SK-N-SH (cell line): ENCODE measurements at regions not wholly inside any gene's neighbourhood (a gene's known extent, or its start where the extent isn't known, plus 50 kb on each side); places are given as distances from the start of the nearest gene placed in this dataset.

Experiments
- CTCF ChIA-PET: fragments of 300-600, 350-600 bp; formaldehyde crosslinking; extraction: SDS; loops from one replicate; lab custom pipeline; 2021; lab: Yijun Ruan, JAX
- POLR2A ChIA-PET: fragments of 350-600 bp; sonication (Branson Sonifier 250); formaldehyde crosslinking; extraction: SDS; loops from one replicate; lab custom pipeline; 2020; ENCODE audit warnings: antibody characterized with exemption, inconsistent platforms; lab: Yijun Ruan, JAX
- DNase-seq: peaks from one replicate; pipeline ENCODE4 v3.0.0; 2012
- H2AFZ ChIP-seq: fragments of 200-600 bp; sonication (generic); 2 replicates; pipeline ENCODE4 v1.8.1; 2016; ENCODE audit warnings: antibody characterized with exemption, mild to moderate bottlenecking, low read depth
- H3F3A ChIP-seq: fragments of 200-600 bp; sonication (generic); replicated peaks from 2 replicates; pipeline ENCODE3; 2016; ENCODE audit warnings: antibody characterized with exemption, mild to moderate bottlenecking; ENCODE audit not compliant: insufficient read depth
- H3K27ac ChIP-seq, 2 experiments: fragments of 200-500 bp in 1 of 2; fragments of 200-600 bp in 1 of 2; sonication (Bioruptor generic) in 1 of 2; sonication (generic), shearing (Covaris generic) in 1 of 2; 2 replicates each; pipeline versions ENCODE4 v1.5.1 to v1.6.1; 2014 to 2016; ENCODE audit warnings: low read depth in 2 of 2, inconsistent platforms in 1 of 2, low read length in 1 of 2, mild to moderate bottlenecking in 1 of 2, mixed read lengths in 1 of 2
- H3K27me3 ChIP-seq: fragments of 200-600 bp; sonication (generic), shearing (Covaris generic); 2 replicates; pipeline ENCODE4 v1.6.1; 2016; ENCODE audit warnings: mixed run types; ENCODE audit not compliant: insufficient read depth
- H3K36me3 ChIP-seq, 2 experiments: fragments of 200-500 bp in 1 of 2; fragments of 200-600 bp in 1 of 2; sonication (Bioruptor generic) in 1 of 2; sonication (generic) in 1 of 2; replicated peaks in 1 of 2; 2 replicates each; pipeline versions ENCODE3 to v1.5.1; 2014 to 2016; ENCODE audit warnings: low read length in 1 of 2, mild to moderate bottlenecking in 1 of 2; ENCODE audit not compliant: insufficient read depth in 2 of 2, control insufficient read depth in 1 of 2
- H3K4me1 ChIP-seq, 2 experiments: fragments of 200-500 bp in 1 of 2; fragments of 200-600 bp in 1 of 2; sonication (Bioruptor generic) in 1 of 2; sonication (generic), shearing (Covaris generic) in 1 of 2; 2 replicates each; pipeline versions ENCODE4 v1.5.1 to v1.6.1; 2014 to 2016; ENCODE audit warnings: low read depth in 1 of 2, low read length in 1 of 2, mixed run types in 1 of 2; ENCODE audit not compliant: insufficient read depth in 2 of 2, control insufficient read depth in 1 of 2
- H3K4me2 ChIP-seq: fragments of 200-600 bp; sonication (generic), shearing (Covaris generic); 2 replicates; pipeline ENCODE4 v1.6.1; 2017; ENCODE audit warnings: mixed run types
- H3K4me3 ChIP-seq, 2 experiments: fragments of 200-500 bp in 1 of 2; fragments of 200-600 bp in 1 of 2; sonication (Bioruptor generic) in 1 of 2; sonication (generic), shearing (Covaris generic) in 1 of 2; 2 replicates each; pipeline versions ENCODE4 v1.5.1 to v1.8.1; 2014 to 2016; ENCODE audit warnings: low read depth in 2 of 2, inconsistent platforms in 1 of 2, low read length in 1 of 2, mild to moderate bottlenecking in 1 of 2, mixed read lengths in 1 of 2, moderate library complexity in 1 of 2
- H3K79me2 ChIP-seq: fragments of 200-600 bp; sonication (generic); 2 replicates; pipeline ENCODE4 v1.8.1; 2017; ENCODE audit warnings: mild to moderate bottlenecking; ENCODE audit not compliant: insufficient read depth
- H3K9ac ChIP-seq: fragments of 200-600 bp; sonication (generic); 2 replicates; pipeline ENCODE4 v1.6.1; 2017; ENCODE audit warnings: mixed run types
- H3K9me2 ChIP-seq: fragments of 200-600 bp; sonication (generic); 2 replicates; pipeline ENCODE4 v1.6.1; 2017; ENCODE audit warnings: mixed run types
- H3K9me3 ChIP-seq: fragments of 200-600 bp; sonication (generic); 2 replicates; pipeline ENCODE4 v1.6.1; 2017; ENCODE audit warnings: mixed run types, mild to moderate bottlenecking, moderate library complexity
- H4K20me1 ChIP-seq: fragments of 200-600 bp; sonication (generic); 2 replicates; pipeline ENCODE4 v1.6.1; 2017; ENCODE audit warnings: mild to moderate bottlenecking, mixed run types; ENCODE audit not compliant: insufficient read depth
- CHD2 ChIP-seq: fragments of 150-350 bp; IDR thresholded peaks from 2 replicates; pipeline ENCODE4 v1.6.1; 2018; ENCODE audit warnings: low read length; ENCODE audit not compliant: partially characterized antibody
- ELF1 ChIP-seq: IDR thresholded peaks from 2 replicates; pipeline ENCODE4 v1.4.0; 2012
- EP300 ChIP-seq, 2 experiments: IDR thresholded peaks; 2 replicates each; pipeline versions ENCODE4 v1.4.0 to v1.6.1; 2012; ENCODE audit warnings: borderline replicate concordance in 1 of 2, low read depth in 1 of 2, low read length in 1 of 2
- EZH2phosphoT487 ChIP-seq: fragments of 200-600 bp; sonication (generic); IDR thresholded peaks from 2 replicates; pipeline ENCODE4 v1.6.1; 2017; ENCODE audit warnings: low read depth, mixed run types, mild to moderate bottlenecking, antibody characterized with exemption, moderate library complexity, borderline replicate concordance
- FOXJ3 ChIP-seq: sonication (generic); formaldehyde crosslinking; IDR thresholded peaks from 2 replicates; pipeline ENCODE4 v1.5.1; 2020; ENCODE audit warnings: mild to moderate bottlenecking, missing genetic modification reagents
- GABPA ChIP-seq: IDR thresholded peaks from 2 replicates; pipeline ENCODE4 v1.4.0; 2012; ENCODE audit warnings: low read depth, mild to moderate bottlenecking
- GATA2 ChIP-seq: sonication (generic); formaldehyde crosslinking; IDR thresholded peaks from 2 replicates; pipeline ENCODE4 v1.5.0; 2020; ENCODE audit warnings: mild to moderate bottlenecking, missing genetic modification reagents
- MEF2A ChIP-seq: IDR thresholded peaks from 2 replicates; pipeline ENCODE4 v1.4.0; 2012; ENCODE audit warnings: low read depth, borderline replicate concordance
- POLR2AphosphoS5 ChIP-seq: IDR thresholded peaks from 2 replicates; pipeline ENCODE4 v1.6.1; 2012; ENCODE audit warnings: low read depth, low read length
- RCOR1 ChIP-seq: fragments of 150-350 bp; IDR thresholded peaks from 2 replicates; pipeline ENCODE4 v1.6.1; 2017; ENCODE audit warnings: antibody characterized with exemption, low read length
- RFX5 ChIP-seq: IDR thresholded peaks from 2 replicates; pipeline ENCODE4 v1.6.1; 2012; ENCODE audit warnings: mild to moderate bottlenecking, improper control_type of control experiment, low read length
- SIN3A ChIP-seq: IDR thresholded peaks from 2 replicates; pipeline ENCODE4 v1.6.1; 2012; ENCODE audit warnings: low read depth, mild to moderate bottlenecking, low read length, moderate library complexity, borderline replicate concordance
- TEAD4 ChIP-seq: IDR thresholded peaks from 2 replicates; pipeline ENCODE4 v1.4.0; 2012; ENCODE audit warnings: mild to moderate bottlenecking, borderline replicate concordance; ENCODE audit not compliant: insufficient read depth
- YY1 ChIP-seq: IDR thresholded peaks from 2 replicates; pipeline ENCODE4 v1.4.0; 2012; ENCODE audit warnings: low read depth, mild to moderate bottlenecking
- WGBS: methylation state at CpG from one replicate; pipeline ENCODE4 v1.1.6; 2017; ENCODE audit warnings: low lambda C conversion rate; 5-methylcytosine and 5-hydroxymethylcytosine counted together

GRCh38 chr9:28923351-28923750, 1350.1 kb upstream of the C9orf72 start:
- 0 out of 2 replicates have a peak overlapping the region, but pooled peaks have one; percentile 9 for H2AFZ ChIP-seq
- POLR2A ChIA-PET = no interaction called here
- CTCF ChIA-PET = interaction anchor here (0.7 kb wide), 1 partner anchor 65 kb away, joined by 3 read pairs; no protein-coding TSS in a partner anchor

GRCh38 chr9:28925157-28925556, 1351.9 kb upstream of the C9orf72 start:
- CTCF ChIA-PET = no interaction called here
- H3K27ac ChIP-seq = no peak overlapping the region
- no peaks in the 10 kb centered on the region for H3K27me3 ChIP-seq
- no peaks in the 10 kb centered on the region for H3K9me2 ChIP-seq
- no peaks in the 10 kb centered on the region; the same call in 1 of the 2 replicates for H4K20me1 ChIP-seq
- no peak for DNase-seq
- H3K9ac ChIP-seq = no peak overlapping the region
- peaks cover 2 to 11% of the 10 kb centered on the region in 2 experiments; a peak in 3 of 4 replicates for H3K4me1 ChIP-seq
- no peaks in the 10 kb centered on the region for H3K79me2 ChIP-seq
- H3K4me2 ChIP-seq = no peak overlapping the region
- H3F3A ChIP-seq = peaks cover 4% of the 10 kb centered on the region
- TF ChIP-seq EZH2phosphoT487 (no peak), POLR2AphosphoS5 (no peak), CHD2 (no peak), GABPA (no peak), ELF1 (no peak), GATA2 (CRISPR knock-in tag) (no peak), SIN3A (no peak), FOXJ3 (CRISPR knock-in tag) (no peak), TEAD4 (no peak), MEF2A (no peak)
- WGBS = 95% methylated on average over 3 of the region's 3 CpGs
- H3K4me3 ChIP-seq = no peak overlapping the region
- H2AFZ ChIP-seq = no peak overlapping the region
- no peaks in the 10 kb centered on the region for H3K9me3 ChIP-seq
- no peaks in the 10 kb centered on the region for H3K36me3 ChIP-seq
- POLR2A ChIA-PET = no interaction called here

More at GRCh38 chr9:28923351-28923750, 1350.1 kb upstream of the C9orf72 start:
- Histone ChIP-seq H3K27me3 (no peaks in the 10 kb centered on the region), H3K79me2 (peaks cover 7% of the 10 kb centered on the region; the same call in 1 of the 2 replicates), H3F3A (peaks cover 4% of the 10 kb centered on the region), H4K20me1 (no peaks in the 10 kb centered on the region; the same call in 1 of the 2 replicates), H3K9ac (no peak overlapping the region), H3K4me3 (no peak overlapping the region), H3K36me3 (no peaks in the 10 kb centered on the region), H3K9me3 (no peaks in the 10 kb centered on the region), H3K4me2 (no peak overlapping the region), H3K9me2 (no peaks in the 10 kb centered on the region), H3K27ac (no peak overlapping the region), H3K4me1 (peaks cover 0 to 11% of the 10 kb centered on the region in 2 experiments; a peak in 2 of 4 replicates)
- TF ChIP-seq FOXJ3 (CRISPR knock-in tag) (no peak), YY1 (no peak), POLR2AphosphoS5 (no peak), RCOR1 (no peak), RFX5 (no peak), CHD2 (no peak), EP300 (IDR thresholded peaks at IDR 0.05; ENCODE audit: borderline replicate concordance in 1 of 2, low read depth in 1 of 2, low read length in 1 of 2) (no peak)
- 66% methylated on average over 3 of the region's 3 CpGs for WGBS
- DNase-seq = no peak
